HEK293 (cell line): ENCODE measurements at regions not wholly inside any gene's neighbourhood (a gene's known extent, or its start where the extent isn't known, plus 50 kb on each side); places are given as distances from the start of the nearest gene placed in this dataset.

ENCODE experiments used
- CTCF ChIA-PET: fragments of 350-600 bp; formaldehyde crosslinking; extraction: SDS; loops from one replicate; lab custom pipeline; 2021; ENCODE audit warnings: antibody characterized with exemption; lab: Yijun Ruan, JAX
- POLR2A ChIA-PET: fragments of 300-600 bp; formaldehyde crosslinking; extraction: SDS; loops from one replicate; lab custom pipeline; 2020; ENCODE audit warnings: antibody characterized with exemption, inconsistent platforms; lab: Yijun Ruan, JAX
- H3K27ac ChIP-seq: fragments of 200-500 bp; sonication (Bioruptor generic); 2 replicates; pipeline ENCODE4 v1.5.1; 2014; ENCODE audit warnings: low read depth, low read length, control low read depth, inconsistent platforms; ENCODE audit errors: extremely low read depth
- H3K36me3 ChIP-seq, 2 experiments: fragments of 200-500 bp in 1 of 2; sonication (Bioruptor generic) in 1 of 2; 1 replicate in 1 of 2; 2 replicates in 1 of 2; pipeline ENCODE4 v1.5.1; 2014 to 2017; ENCODE audit warnings: inconsistent platforms in 2 of 2, low read length in 2 of 2; ENCODE audit not compliant: control insufficient read depth in 2 of 2, insufficient read depth in 1 of 2
- H3K4me1 ChIP-seq: fragments of 200-500 bp; sonication (Bioruptor generic); 2 replicates; pipeline ENCODE4 v1.5.1; 2014; ENCODE audit warnings: mild to moderate bottlenecking, low read length, inconsistent platforms; ENCODE audit not compliant: control insufficient read depth, insufficient read depth
- H3K4me3 ChIP-seq: 2 replicates; pipeline ENCODE4 v1.5.1; 2011; ENCODE audit warnings: low read depth, mild to moderate bottlenecking, control low read depth, low read length, moderate library complexity
- H3K9me3 ChIP-seq: fragments of 200-500 bp; sonication (Bioruptor generic); 2 replicates; pipeline ENCODE4 v1.5.1; 2014; ENCODE audit warnings: low read depth, low read length, inconsistent platforms; ENCODE audit not compliant: control insufficient read depth, insufficient read depth
- BCL6B ChIP-seq: fragments of 450-650 bp; formaldehyde crosslinking; IDR thresholded peaks from 2 replicates; pipeline ENCODE4 v1.5.1; 2017; ENCODE audit warnings: missing biosample characterization, missing genetic modification characterization
- GFI1B ChIP-seq: fragments of 450-650 bp; formaldehyde crosslinking; IDR thresholded peaks from 2 replicates; pipeline ENCODE4 v1.5.1; 2016; ENCODE audit warnings: missing biosample characterization, missing genetic modification characterization
- GLIS1 ChIP-seq: fragments of 450-650 bp; formaldehyde crosslinking; IDR thresholded peaks from 2 replicates; pipeline ENCODE4 v1.5.1; 2016; ENCODE audit warnings: missing biosample characterization, missing genetic modification characterization
- GLIS2 ChIP-seq: fragments of 450-650 bp; formaldehyde crosslinking; IDR thresholded peaks from 2 replicates; pipeline ENCODE4 v1.5.1; 2016; ENCODE audit warnings: missing biosample characterization, missing genetic modification characterization
- HOXD13 ChIP-seq: sonication (generic); formaldehyde crosslinking; IDR thresholded peaks from 2 replicates; pipeline ENCODE4 v1.8.0; 2022; ENCODE audit warnings: missing genetic modification reagents, borderline replicate concordance
- IKZF3 ChIP-seq: fragments of 450-650 bp; IDR thresholded peaks from 2 replicates; pipeline ENCODE4 v1.5.0; 2018; ENCODE audit warnings: missing biosample characterization, mild to moderate bottlenecking, missing genetic modification characterization, moderate library complexity
- KLF8 ChIP-seq: fragments of 450-650 bp; formaldehyde crosslinking; IDR thresholded peaks from 2 replicates; pipeline ENCODE4 v1.5.1; 2016; ENCODE audit warnings: missing biosample characterization, missing genetic modification characterization
- REPIN1 ChIP-seq: fragments of 450-650 bp; formaldehyde crosslinking; IDR thresholded peaks from 2 replicates; pipeline ENCODE4 v1.5.1; 2017; ENCODE audit warnings: missing biosample characterization, missing genetic modification characterization, low read depth
- YY1 ChIP-seq: fragments of 450-650 bp; formaldehyde crosslinking; IDR thresholded peaks from 2 replicates; pipeline ENCODE4 v1.5.1; 2018; ENCODE audit warnings: missing biosample characterization, missing genetic modification characterization
- ZBTB17 ChIP-seq: fragments of 450-650 bp; formaldehyde crosslinking; IDR thresholded peaks from 2 replicates; pipeline ENCODE4 v1.5.1; 2016; ENCODE audit warnings: missing biosample characterization, missing genetic modification characterization
- ZBTB20 ChIP-seq: fragments of 450-650 bp; formaldehyde crosslinking; IDR thresholded peaks from 2 replicates; pipeline ENCODE4 v1.5.1; 2016; ENCODE audit warnings: missing biosample characterization, missing genetic modification characterization
- ZBTB26 ChIP-seq: fragments of 450-650 bp; formaldehyde crosslinking; optimal IDR thresholded peaks from 2 replicates; pipeline ENCODE3; 2016; ENCODE audit warnings: missing biosample characterization, mild to moderate bottlenecking, missing genetic modification characterization
- ZBTB48 ChIP-seq: fragments of 450-650 bp; formaldehyde crosslinking; IDR thresholded peaks from 2 replicates; pipeline ENCODE4 v1.5.1; 2016; ENCODE audit warnings: missing biosample characterization, missing genetic modification characterization
- ZNF157 ChIP-seq: fragments of 450-650 bp; formaldehyde crosslinking; IDR thresholded peaks from 2 replicates; pipeline ENCODE4 v1.5.1; 2016; ENCODE audit warnings: missing biosample characterization, missing genetic modification characterization
- ZNF202 ChIP-seq: fragments of 450-650 bp; formaldehyde crosslinking; IDR thresholded peaks from 2 replicates; pipeline ENCODE4 v1.5.1; 2016; ENCODE audit warnings: missing biosample characterization, missing genetic modification characterization, borderline replicate concordance
- ZNF274 ChIP-seq, 2 experiments: fragments of 200-500 bp in 1 of 2; fragments of 450-650 bp in 1 of 2; sonication (Bioruptor generic) in 1 of 2; formaldehyde crosslinking in 1 of 2; IDR thresholded peaks; 2 replicates each; pipeline versions ENCODE4 v1.5.1 to v1.6.1; 2014 to 2016; ENCODE audit warnings: borderline replicate concordance in 1 of 2, inconsistent platforms in 1 of 2, low read length in 1 of 2, missing biosample characterization in 1 of 2, missing genetic modification characterization in 1 of 2
- ZNF37A ChIP-seq: fragments of 450-650 bp; IDR thresholded peaks from 2 replicates; pipeline ENCODE4 v1.5.1; 2018; ENCODE audit warnings: missing biosample characterization, missing genetic modification characterization
- ZNF571 ChIP-seq: fragments of 450-650 bp; formaldehyde crosslinking; IDR thresholded peaks from 2 replicates; pipeline ENCODE4 v1.5.0; 2017; ENCODE audit warnings: missing biosample characterization, missing genetic modification characterization
- ZNF585B ChIP-seq: fragments of 450-650 bp; formaldehyde crosslinking; IDR thresholded peaks from 2 replicates; pipeline ENCODE4 v1.5.1; 2016; ENCODE audit warnings: missing biosample characterization, missing genetic modification characterization
- ZNF670 ChIP-seq: fragments of 450-650 bp; formaldehyde crosslinking; IDR thresholded peaks from 2 replicates; pipeline ENCODE4 v1.5.1; 2016; ENCODE audit warnings: missing biosample characterization, missing genetic modification characterization, low read depth
- ZNF785 ChIP-seq: fragments of 450-650 bp; formaldehyde crosslinking; IDR thresholded peaks from 2 replicates; pipeline ENCODE4 v1.5.1; 2016; ENCODE audit warnings: missing biosample characterization, missing genetic modification characterization
- TF ChIP-seq, protein P1 (sequence below): fragments of 450-650 bp; formaldehyde crosslinking; conservative IDR thresholded peaks from 2 replicates; pipeline ENCODE4 v1.5.1; 2016; ENCODE audit warnings: low read depth, missing biosample characterization, missing genetic modification characterization
- TF ChIP-seq, protein P2 (sequence below): fragments of 450-650 bp; formaldehyde crosslinking; IDR thresholded peaks from 2 replicates; pipeline ENCODE4 v1.5.0; 2017; ENCODE audit warnings: missing biosample characterization, missing genetic modification characterization, borderline replicate concordance

- POLR2A ChIA-PET: no interaction called here
- TF ChIP-seq ZNF37A (tag by site-specific recombination): no peak
Measured at GRCh38 chr7:136527554-136527953, 340.9 kb upstream of the CHRM2 start.

DNA sequence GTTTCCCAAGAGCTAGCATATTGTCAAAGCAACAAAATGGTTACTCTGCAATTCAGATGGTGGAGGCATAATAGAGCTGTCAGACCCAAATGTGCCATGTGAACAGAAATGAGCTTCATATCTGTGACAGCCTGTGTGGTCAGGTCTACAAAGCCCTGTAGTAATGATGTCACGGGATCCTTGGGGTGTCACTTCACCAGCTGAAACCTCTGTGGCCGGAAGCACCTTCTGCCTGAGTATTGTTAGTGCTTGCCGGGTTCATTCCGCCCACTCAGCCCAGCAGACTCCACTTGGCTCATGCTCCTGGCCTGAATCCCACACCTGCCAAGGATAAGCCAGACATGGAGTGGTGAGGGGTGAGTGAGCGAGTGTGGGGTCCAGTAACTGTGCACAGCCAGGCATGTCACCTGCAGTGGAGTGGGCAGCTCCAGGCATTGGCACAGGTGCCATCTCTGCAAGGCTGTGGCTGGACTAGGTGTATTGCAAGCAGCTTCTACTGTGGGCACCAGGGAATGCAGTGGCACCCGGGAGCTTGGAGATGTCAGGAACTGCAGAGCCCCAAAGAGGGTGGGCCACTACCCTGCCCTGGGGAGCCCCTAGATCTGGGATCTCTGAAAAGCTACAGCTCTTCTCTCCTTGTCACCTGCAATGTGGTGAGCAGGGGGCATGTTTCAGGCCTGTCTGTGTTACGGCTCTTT lies 341.9 kb upstream of the CHRM2 start:
- no peaks in the 10 kb centered on the region for H3K9me3 ChIP-seq
- TF ChIP-seq, protein P1, sequence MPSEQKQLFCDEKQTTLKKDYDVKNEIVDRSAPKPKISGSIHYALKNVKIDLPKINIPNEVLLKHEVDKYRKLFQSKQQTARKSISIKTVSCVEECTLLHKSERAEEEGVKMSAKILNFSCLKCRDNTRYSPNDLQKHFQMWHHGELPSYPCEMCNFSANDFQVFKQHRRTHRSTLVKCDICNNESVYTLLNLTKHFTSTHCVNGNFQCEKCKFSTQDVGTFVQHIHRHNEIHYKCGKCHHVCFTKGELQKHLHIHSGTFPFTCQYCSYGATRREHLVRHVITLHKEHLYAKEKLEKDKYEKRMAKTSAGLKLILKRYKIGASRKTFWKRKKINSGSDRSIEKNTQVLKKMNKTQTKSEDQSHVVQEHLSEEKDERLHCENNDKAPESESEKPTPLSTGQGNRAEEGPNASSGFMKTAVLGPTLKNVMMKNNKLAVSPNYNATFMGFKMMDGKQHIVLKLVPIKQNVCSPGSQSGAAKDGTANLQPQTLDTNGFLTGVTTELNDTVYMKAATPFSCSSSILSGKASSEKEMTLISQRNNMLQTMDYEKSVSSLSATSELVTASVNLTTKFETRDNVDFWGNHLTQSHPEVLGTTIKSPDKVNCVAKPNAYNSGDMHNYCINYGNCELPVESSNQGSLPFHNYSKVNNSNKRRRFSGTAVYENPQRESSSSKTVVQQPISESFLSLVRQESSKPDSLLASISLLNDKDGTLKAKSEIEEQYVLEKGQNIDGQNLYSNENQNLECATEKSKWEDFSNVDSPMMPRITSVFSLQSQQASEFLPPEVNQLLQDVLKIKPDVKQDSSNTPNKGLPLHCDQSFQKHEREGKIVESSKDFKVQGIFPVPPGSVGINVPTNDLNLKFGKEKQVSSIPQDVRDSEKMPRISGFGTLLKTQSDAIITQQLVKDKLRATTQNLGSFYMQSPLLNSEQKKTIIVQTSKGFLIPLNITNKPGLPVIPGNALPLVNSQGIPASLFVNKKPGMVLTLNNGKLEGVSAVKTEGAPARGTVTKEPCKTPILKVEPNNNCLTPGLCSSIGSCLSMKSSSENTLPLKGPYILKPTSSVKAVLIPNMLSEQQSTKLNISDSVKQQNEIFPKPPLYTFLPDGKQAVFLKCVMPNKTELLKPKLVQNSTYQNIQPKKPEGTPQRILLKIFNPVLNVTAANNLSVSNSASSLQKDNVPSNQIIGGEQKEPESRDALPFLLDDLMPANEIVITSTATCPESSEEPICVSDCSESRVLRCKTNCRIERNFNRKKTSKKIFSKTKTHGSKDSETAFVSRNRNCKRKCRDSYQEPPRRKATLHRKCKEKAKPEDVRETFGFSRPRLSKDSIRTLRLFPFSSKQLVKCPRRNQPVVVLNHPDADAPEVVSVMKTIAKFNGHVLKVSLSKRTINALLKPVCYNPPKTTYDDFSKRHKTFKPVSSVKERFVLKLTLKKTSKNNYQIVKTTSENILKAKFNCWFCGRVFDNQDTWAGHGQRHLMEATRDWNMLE (tag by site-specific recombination): no peak
- TF ChIP-seq ZNF571 (tag by site-specific recombination) (no peak), ZNF670 (no peak), ZNF202 (no peak), IKZF3 (tag by site-specific recombination) (no peak), KLF8 (tag by site-specific recombination) (no peak), HOXD13 (no peak), REPIN1 (no peak), YY1 (tag by site-specific recombination) (no peak)
- TF ChIP-seq, all 188 proteins: peak for 0
- POLR2A ChIA-PET: no interaction called here
- CTCF ChIA-PET: no interaction called here
- Histone ChIP-seq H3K4me1 (no peaks in the 10 kb centered on the region), H3K36me3 (no peaks in the 10 kb centered on the region), H3K27ac (no peak overlapping the region), H3K4me3 (no peak overlapping the region)

More at GRCh38 chr7:136527554-136527953, 340.9 kb upstream of the CHRM2 start:
- Histone ChIP-seq H3K36me3 (no peaks in the 10 kb centered on the region), H3K4me1 (no peaks in the 10 kb centered on the region), H3K4me3 (no peak overlapping the region), H3K27ac (no peak overlapping the region), H3K9me3 (no peaks in the 10 kb centered on the region)
- CTCF ChIA-PET: no interaction called here

DNA sequence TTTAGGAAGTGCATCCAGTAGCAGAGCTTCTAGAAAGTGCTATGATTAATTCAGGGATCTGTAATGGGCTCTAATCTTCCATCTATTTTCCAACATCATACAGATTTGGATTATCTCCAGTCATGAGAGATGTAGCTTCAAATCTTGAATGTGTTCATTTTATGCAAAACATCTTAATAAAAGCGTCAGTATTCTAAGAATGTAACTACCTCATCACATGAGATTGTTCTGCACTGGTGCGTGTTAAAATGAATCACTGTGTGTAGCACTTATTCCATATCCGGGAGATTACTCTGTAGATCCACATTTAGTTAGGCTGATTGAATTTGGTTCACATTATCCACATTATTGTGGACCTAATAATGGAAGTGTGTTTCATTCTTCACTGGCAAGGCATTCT lies 344.9 kb upstream of the CHRM2 start:
- no peaks in the 10 kb centered on the region for H3K9me3 ChIP-seq
- CTCF ChIA-PET: interaction anchor here (0.7 kb wide), 1 partner anchor 43 kb away, joined by 3 read pairs; no protein-coding TSS in a partner anchor
- H3K27ac ChIP-seq: no peak overlapping the region
- POLR2A ChIA-PET: no interaction called here
- no peak overlapping the region for H3K4me3 ChIP-seq
- no peaks in the 10 kb centered on the region for H3K4me1 ChIP-seq
- H3K36me3 ChIP-seq: no peaks in the 10 kb centered on the region
- TF ChIP-seq ZBTB48 (tag by site-specific recombination) (no peak), ZNF274 (IDR thresholded peaks at IDR 0.05; ENCODE audit: low read length) (no peak), ZNF274 (tag by site-specific recombination; IDR thresholded peaks at IDR 0.05; ENCODE audit: borderline replicate concordance) (no peak), ZBTB20 (tag by site-specific recombination) (no peak), ZBTB17 (no peak), GFI1B (tag by site-specific recombination) (no peak), ZNF157 (tag by site-specific recombination) (no peak), ZNF585B (tag by site-specific recombination) (no peak), BCL6B (no peak), GLIS1 (tag by site-specific recombination) (no peak), ZBTB26 (no peak), ZNF785 (no peak), GLIS2 (no peak)
- TF ChIP-seq, protein P2, sequence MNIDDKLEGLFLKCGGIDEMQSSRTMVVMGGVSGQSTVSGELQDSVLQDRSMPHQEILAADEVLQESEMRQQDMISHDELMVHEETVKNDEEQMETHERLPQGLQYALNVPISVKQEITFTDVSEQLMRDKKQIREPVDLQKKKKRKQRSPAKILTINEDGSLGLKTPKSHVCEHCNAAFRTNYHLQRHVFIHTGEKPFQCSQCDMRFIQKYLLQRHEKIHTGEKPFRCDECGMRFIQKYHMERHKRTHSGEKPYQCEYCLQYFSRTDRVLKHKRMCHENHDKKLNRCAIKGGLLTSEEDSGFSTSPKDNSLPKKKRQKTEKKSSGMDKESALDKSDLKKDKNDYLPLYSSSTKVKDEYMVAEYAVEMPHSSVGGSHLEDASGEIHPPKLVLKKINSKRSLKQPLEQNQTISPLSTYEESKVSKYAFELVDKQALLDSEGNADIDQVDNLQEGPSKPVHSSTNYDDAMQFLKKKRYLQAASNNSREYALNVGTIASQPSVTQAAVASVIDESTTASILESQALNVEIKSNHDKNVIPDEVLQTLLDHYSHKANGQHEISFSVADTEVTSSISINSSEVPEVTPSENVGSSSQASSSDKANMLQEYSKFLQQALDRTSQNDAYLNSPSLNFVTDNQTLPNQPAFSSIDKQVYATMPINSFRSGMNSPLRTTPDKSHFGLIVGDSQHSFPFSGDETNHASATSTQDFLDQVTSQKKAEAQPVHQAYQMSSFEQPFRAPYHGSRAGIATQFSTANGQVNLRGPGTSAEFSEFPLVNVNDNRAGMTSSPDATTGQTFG: no peak
